CD14-positive monocyte (primary cell): ENCODE measurements at regions not wholly inside any gene's neighbourhood (a gene's known extent, or its start where the extent isn't known, plus 50 kb on each side); places are given as distances from the start of the nearest gene placed in this dataset.

ENCODE experiments used
- DNase-seq, 3 donors: peaks; one replicate each; pipeline ENCODE4 v3.0.0-alpha.2; 2011 to 2022
- H2AFZ ChIP-seq: 2 replicates; pipeline ENCODE4 v1.6.0; 2012; ENCODE audit warnings: mild to moderate bottlenecking, low read depth, low read length, inconsistent platforms; ENCODE audit not compliant: insufficient read depth, poor library complexity, severe bottlenecking
- H3K27ac ChIP-seq, 2 donors: 1 replicate in 1 of 2; 2 replicates in 1 of 2; pipeline ENCODE4 v1.5.1; 2012 to 2013; ENCODE audit warnings: low read length in 2 of 2, control low read depth in 1 of 2, inconsistent platforms in 1 of 2, low read depth in 1 of 2, mild to moderate bottlenecking in 1 of 2
- H3K27me3 ChIP-seq, 2 donors: one replicate each; pipeline versions ENCODE4 v1.6.0 to v1.6.1; 2011 to 2013; ENCODE audit warnings: low read length in 2 of 2; ENCODE audit not compliant: control insufficient read depth in 2 of 2, insufficient read depth in 2 of 2
- H3K36me3 ChIP-seq, 2 donors: replicated peaks in 1 of 2; 1 replicate in 1 of 2; 2 replicates in 1 of 2; pipeline versions ENCODE4 v1.5.1 to v1.6.1; 2012 to 2013; ENCODE audit warnings: low read length in 2 of 2, control low read depth in 1 of 2, inconsistent platforms in 1 of 2, mild to moderate bottlenecking in 1 of 2; ENCODE audit not compliant: insufficient read depth in 2 of 2, control insufficient read depth in 1 of 2
- H3K4me1 ChIP-seq, 2 donors: 1 replicate in 1 of 2; 2 replicates in 1 of 2; pipeline versions ENCODE4 v1.5.1 to v1.6.1; 2012 to 2013; ENCODE audit warnings: low read length in 2 of 2, control low read depth in 1 of 2, inconsistent platforms in 1 of 2, mild to moderate bottlenecking in 1 of 2, moderate library complexity in 1 of 2; ENCODE audit not compliant: insufficient read depth in 2 of 2, control insufficient read depth in 1 of 2
- H3K4me2 ChIP-seq: replicated peaks from 2 replicates; pipeline ENCODE3; 2012; ENCODE audit warnings: low read length, moderate library complexity, mild to moderate bottlenecking; ENCODE audit not compliant: poor library complexity, severe bottlenecking; ENCODE audit errors: extremely low read depth
- H3K4me3 ChIP-seq, 3 experiments: fragments of 200-600 bp in 1 of 3; sonication (generic) in 1 of 3; replicated peaks in 1 of 3; 1 replicate in 2 of 3; 2 replicates in 1 of 3; pipeline ENCODE4 v1.5.1; 2011 to 2013; ENCODE audit warnings: low read length in 3 of 3, mild to moderate bottlenecking in 3 of 3, control low read depth in 2 of 3, low read depth in 2 of 3, inconsistent platforms in 1 of 3, moderate library complexity in 1 of 3
- H3K79me2 ChIP-seq: 2 replicates; pipeline ENCODE4 v1.6.0; 2012; ENCODE audit warnings: mild to moderate bottlenecking, control low read depth, inconsistent platforms, low read length, moderate library complexity; ENCODE audit not compliant: insufficient read depth
- H3K9ac ChIP-seq: 2 replicates; pipeline ENCODE4 v1.6.0; 2017; ENCODE audit warnings: low read length, mild to moderate bottlenecking; ENCODE audit not compliant: insufficient read depth, poor library complexity, severe bottlenecking
- H3K9me3 ChIP-seq, 2 donors: replicated peaks in 1 of 2; 1 replicate in 1 of 2; 2 replicates in 1 of 2; pipeline versions ENCODE4 v1.5.1 to v1.6.1; 2012 to 2013; ENCODE audit warnings: low read length in 2 of 2, control low read depth in 1 of 2; ENCODE audit not compliant: control insufficient read depth in 1 of 2, insufficient read depth in 1 of 2
- H4K20me1 ChIP-seq: 2 replicates; pipeline ENCODE4 v1.6.0; 2012; ENCODE audit warnings: mild to moderate bottlenecking, low read length, control low read depth, moderate library complexity; ENCODE audit not compliant: insufficient read depth
- H3K27ac Mint-ChIP-seq, 7 donors: one replicate each; pipeline ENCODE4 v1.8.0; 2020; ENCODE audit warnings: mild to moderate bottlenecking in 7 of 7, mixed read lengths in 7 of 7, moderate library complexity in 6 of 7, inconsistent platforms in 2 of 7
- H3K27me3 Mint-ChIP-seq, 3 donors: one replicate each; pipeline ENCODE4 v1.8.0; 2021 to 2022; ENCODE audit warnings: low read depth in 3 of 3, mild to moderate bottlenecking in 3 of 3, mixed read lengths in 3 of 3, moderate library complexity in 3 of 3, inconsistent platforms in 1 of 3
- H3K36me3 Mint-ChIP-seq, 2 donors: one replicate each; pipeline ENCODE4 v1.8.0; 2020; ENCODE audit warnings: mixed read lengths in 2 of 2, inconsistent platforms in 1 of 2, mild to moderate bottlenecking in 1 of 2
- H3K4me1 Mint-ChIP-seq: one replicate; pipeline ENCODE4 v1.8.0; 2020; ENCODE audit warnings: mild to moderate bottlenecking, mixed read lengths
- H3K4me3 Mint-ChIP-seq, 2 donors: one replicate each; pipeline ENCODE4 v1.8.0; 2020; ENCODE audit warnings: mild to moderate bottlenecking in 2 of 2, mixed read lengths in 2 of 2, moderate library complexity in 1 of 2
- H3K9me3 Mint-ChIP-seq, 7 donors: one replicate each; pipeline ENCODE4 v1.8.0; 2020 to 2022; ENCODE audit warnings: mixed read lengths in 7 of 7, mild to moderate bottlenecking in 6 of 7, moderate library complexity in 6 of 7, inconsistent platforms in 2 of 7
- CTCF ChIP-seq: fragments of 200-600 bp; IDR thresholded peaks from one replicate; pipeline ENCODE4 v1.8.0; 2022; ENCODE audit warnings: antibody characterized with exemption, mild to moderate bottlenecking
- WGBS: methylation state at CpG from one replicate; pipeline ENCODE4 v1.1.5; 2013; ENCODE audit warnings: missing lambda C conversion rate; ENCODE audit not compliant: insufficient coverage; 5-methylcytosine and 5-hydroxymethylcytosine counted together
- intact Hi-C, 2 donors: fragments of 100-400 bp; cut with micrococcal nuclease; formaldehyde crosslinking; loops; one replicate each; pipeline versions ENCODE4 v1.15.0 to v1.15.1; 2023

- Histone ChIP-seq H3K36me3 (no peaks in the 10 kb centered on the region), H3K79me2 (no peaks in the 10 kb centered on the region), H3K4me2 (no peak overlapping the region), H3K4me1 (no peaks in the 10 kb centered on the region), H3K27ac (no peak overlapping the region), H3K9me3 (peaks cover 0 to 3% of the 10 kb centered on the region in 2 donors), H3K9ac (no peak overlapping the region), H2AFZ (no peak overlapping the region), H3K27me3 (peaks cover 0 to 2% of the 10 kb centered on the region in 2 donors), H4K20me1 (no peaks in the 10 kb centered on the region), H3K4me3 (no peak overlapping the region)
- Mint-ChIP-seq H3K36me3 (no peaks in the 10 kb centered on the region), H3K27ac (no peak overlapping the region), H3K27me3 (peaks cover 0 to 3% (median 2%) of the 10 kb centered on the region in 3 donors), H3K4me3 (no peak overlapping the region), H3K9me3 (peaks cover 0 to 2% (median 0%) of the 10 kb centered on the region in 7 donors), H3K4me1 (no peaks in the 10 kb centered on the region)
- WGBS: 100% methylated on average over 4 of the region's 6 CpGs
- no peak for DNase-seq
- intact Hi-C loops: no loop called here
- no peak for TF ChIP-seq CTCF
These were observed 103.9 kb upstream of the JAG1 start for GRCh38 chr20:10777710-10778109.

- Histone ChIP-seq H4K20me1 (no peaks in the 10 kb centered on the region), H3K27me3 (peaks cover 0 to 2% of the 10 kb centered on the region in 2 donors), H3K4me3 (no peak overlapping the region), H3K9me3 (no peaks in the 10 kb centered on the region), H3K36me3 (no peaks in the 10 kb centered on the region), H3K27ac (no peak overlapping the region), H3K4me2 (no peak overlapping the region), H3K4me1 (no peaks in the 10 kb centered on the region), H3K9ac (no peak overlapping the region), H2AFZ (no peak overlapping the region), H3K79me2 (no peaks in the 10 kb centered on the region)
- H3K27ac Mint-ChIP-seq: no peak overlapping the region
- no peak for TF ChIP-seq CTCF
- no CpG with 5 or more reads among the region's 1 CpG for WGBS
- H3K9me3 Mint-ChIP-seq: no peaks in the 10 kb centered on the region
- peaks cover 0 to 5% (median 3%) of the 10 kb centered on the region in 3 donors for H3K27me3 Mint-ChIP-seq
- H3K4me3 Mint-ChIP-seq: no peak overlapping the region
- intact Hi-C loops: no loop called here
- H3K36me3 Mint-ChIP-seq: no peaks in the 10 kb centered on the region
- H3K4me1 Mint-ChIP-seq: peaks cover 2% of the 10 kb centered on the region
- DNase-seq: no peak
These were observed 106.1 kb upstream of the JAG1 start for GRCh38 chr20:10779911-10780310.
